MM.1S (cell line): ENCODE measurements at regions not wholly inside any gene's neighbourhood (a gene's known extent, or its start where the extent isn't known, plus 50 kb on each side); places are given as distances from the start of the nearest gene placed in this dataset.

Source experiments
- DNase-seq: peaks from one replicate; pipeline ENCODE4 v3.0.0-alpha.2; 2015
- H2AFZ ChIP-seq: fragments of 300-600 bp; sonication (generic); 2 replicates; pipeline ENCODE4 v1.6.0; 2016; ENCODE audit warnings: antibody characterized with exemption, low read length
- H3F3A ChIP-seq: fragments of 300-600 bp; sonication (generic); 2 replicates; pipeline ENCODE4 v1.6.1; 2016; ENCODE audit warnings: mild to moderate bottlenecking, antibody characterized with exemption, low read length, moderate library complexity, mixed read lengths; ENCODE audit not compliant: insufficient read depth
- H3K27ac ChIP-seq: fragments of 300-600 bp; sonication (generic); 2 replicates; pipeline ENCODE4 v1.5.1; 2016; ENCODE audit warnings: mild to moderate bottlenecking, low read length
- H3K27me3 ChIP-seq: fragments of 300-600 bp; sonication (generic); replicated peaks from 2 replicates; pipeline ENCODE4 v1.6.0; 2016; ENCODE audit warnings: low read length; ENCODE audit not compliant: insufficient read depth
- H3K36me3 ChIP-seq: fragments of 300-600 bp; sonication (generic); replicated peaks from 2 replicates; pipeline ENCODE4 v1.6.1; 2016; ENCODE audit warnings: mild to moderate bottlenecking, low read length, mixed read lengths; ENCODE audit not compliant: insufficient read depth
- H3K4me1 ChIP-seq: fragments of 300-600 bp; sonication (generic); 2 replicates; pipeline ENCODE4 v1.6.1; 2016; ENCODE audit warnings: low read length, mixed read lengths
- H3K4me2 ChIP-seq: fragments of 300-600 bp; sonication (generic); 2 replicates; pipeline ENCODE4 v1.6.0; 2016; ENCODE audit warnings: low read depth, low read length
- H3K4me3 ChIP-seq: fragments of 300-600 bp; sonication (generic); 2 replicates; pipeline ENCODE4 v1.5.1; 2016; ENCODE audit warnings: low read length, mixed read lengths
- H3K79me2 ChIP-seq: fragments of 300-600 bp; sonication (generic); 2 replicates; pipeline ENCODE4 v1.6.1; 2016; ENCODE audit warnings: mixed run types, low read length, mixed read lengths
- H3K9ac ChIP-seq: fragments of 300-600 bp; sonication (generic); 2 replicates; pipeline ENCODE4 v1.6.1; 2016; ENCODE audit warnings: low read length, mixed read lengths
- H3K9me2 ChIP-seq: fragments of 300-600 bp; sonication (generic); replicated peaks from 2 replicates; pipeline ENCODE4 v1.6.1; 2016; ENCODE audit warnings: mild to moderate bottlenecking, low read length, mixed read lengths; ENCODE audit not compliant: insufficient read depth
- H3K9me3 ChIP-seq: fragments of 300-600 bp; sonication (generic); replicated peaks from 2 replicates; pipeline ENCODE4 v1.6.1; 2016; ENCODE audit warnings: mild to moderate bottlenecking, low read length, mixed read lengths; ENCODE audit not compliant: insufficient read depth
- H4K20me1 ChIP-seq: fragments of 300-600 bp; sonication (generic); 2 replicates; pipeline ENCODE4 v1.6.1; 2016; ENCODE audit warnings: mild to moderate bottlenecking, low read length, moderate library complexity, mixed read lengths; ENCODE audit not compliant: insufficient read depth
- CTCF ChIP-seq: fragments of 300-600 bp; sonication (generic); IDR thresholded peaks from 2 replicates; pipeline ENCODE4 v1.5.1; 2016; ENCODE audit warnings: antibody characterized with exemption, low read length, mixed read lengths
- EZH2 ChIP-seq: fragments of 300-600 bp; sonication (generic); optimal IDR thresholded peaks from 2 replicates; pipeline ENCODE3; 2017; ENCODE audit warnings: low read depth, mild to moderate bottlenecking, antibody characterized with exemption, low read length, mixed read lengths
- EZH2phosphoT487 ChIP-seq: fragments of 300-600 bp; sonication (generic); IDR thresholded peaks from 2 replicates; pipeline ENCODE4 v1.6.1; 2018; ENCODE audit warnings: antibody characterized with exemption, low read length

GRCh38 chr12:61530456-61530855 lies 729.7 kb upstream of the USP15 start:
- no peaks in the 10 kb centered on the region for H3K9me2 ChIP-seq
- H3K4me3 ChIP-seq: no peak overlapping the region
- H3K79me2 ChIP-seq: no peaks in the 10 kb centered on the region
- H3K4me2 ChIP-seq: no peak overlapping the region
- H3K9ac ChIP-seq: no peak overlapping the region
- H3K27ac ChIP-seq: no peak overlapping the region
- no peaks in the 10 kb centered on the region for H4K20me1 ChIP-seq
- TF ChIP-seq CTCF (no peak), EZH2 (no peak), EZH2phosphoT487 (no peak)
- H2AFZ ChIP-seq: no peak overlapping the region
- H3K27me3 ChIP-seq: no peaks in the 10 kb centered on the region
- H3K4me1 ChIP-seq: no peaks in the 10 kb centered on the region
- H3F3A ChIP-seq: no peaks in the 10 kb centered on the region
- no peaks in the 10 kb centered on the region for H3K9me3 ChIP-seq
- no peaks in the 10 kb centered on the region for H3K36me3 ChIP-seq
- no peak for DNase-seq

- no peaks in the 10 kb centered on the region for H3K9me3 ChIP-seq
- H3K9ac ChIP-seq: no peak overlapping the region
Measured at GRCh38 chr12:61531195-61531594, 729.0 kb upstream of the USP15 start.

DNA sequence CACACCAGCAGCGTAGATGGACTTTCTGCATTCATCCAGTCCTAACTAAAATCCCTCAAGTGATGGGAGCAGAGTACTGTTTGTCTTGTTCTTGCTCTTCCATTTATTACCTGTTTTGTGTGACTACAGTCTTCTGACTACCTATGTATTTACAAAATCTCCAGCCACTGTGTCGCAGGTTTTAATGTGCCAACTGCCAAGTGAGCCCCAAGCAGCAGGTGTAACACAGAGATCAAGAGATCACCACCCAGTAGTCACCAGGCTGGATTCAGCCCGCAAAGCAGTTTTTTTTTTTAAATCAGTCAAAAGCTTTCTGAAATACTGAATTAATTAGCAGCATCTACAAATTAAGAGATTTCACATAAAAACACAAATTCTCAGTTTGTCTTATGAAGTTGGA lies 724.1 kb upstream of the USP15 start:
- Histone ChIP-seq H2AFZ (no peak overlapping the region), H3K4me3 (no peak overlapping the region), H3K36me3 (no peaks in the 10 kb centered on the region), H3K79me2 (no peaks in the 10 kb centered on the region), H3F3A (no peaks in the 10 kb centered on the region), H3K27ac (no peak overlapping the region), H3K9me2 (no peaks in the 10 kb centered on the region), H3K9ac (no peak overlapping the region), H3K27me3 (no peaks in the 10 kb centered on the region), H4K20me1 (no peaks in the 10 kb centered on the region), H3K9me3 (no peaks in the 10 kb centered on the region), H3K4me1 (no peaks in the 10 kb centered on the region), H3K4me2 (no peak overlapping the region)
- DNase-seq: no peak
- TF ChIP-seq EZH2phosphoT487 (no peak), CTCF (no peak), EZH2 (no peak)

More at GRCh38 chr12:61531195-61531594, 729.0 kb upstream of the USP15 start:
- no peak overlapping the region for H2AFZ ChIP-seq
- H3K4me2 ChIP-seq: no peak overlapping the region
- H3K4me3 ChIP-seq: no peak overlapping the region
- no peak overlapping the region for H3K27ac ChIP-seq
- no peaks in the 10 kb centered on the region for H3F3A ChIP-seq
- no peaks in the 10 kb centered on the region for H3K4me1 ChIP-seq
- H3K9me2 ChIP-seq: no peaks in the 10 kb centered on the region
- no peaks in the 10 kb centered on the region for H4K20me1 ChIP-seq
- H3K27me3 ChIP-seq: no peaks in the 10 kb centered on the region
- no peak for DNase-seq
- H3K79me2 ChIP-seq: no peaks in the 10 kb centered on the region
- TF ChIP-seq EZH2phosphoT487 (no peak), EZH2 (no peak), CTCF (no peak)
- no peaks in the 10 kb centered on the region for H3K36me3 ChIP-seq

DNA sequence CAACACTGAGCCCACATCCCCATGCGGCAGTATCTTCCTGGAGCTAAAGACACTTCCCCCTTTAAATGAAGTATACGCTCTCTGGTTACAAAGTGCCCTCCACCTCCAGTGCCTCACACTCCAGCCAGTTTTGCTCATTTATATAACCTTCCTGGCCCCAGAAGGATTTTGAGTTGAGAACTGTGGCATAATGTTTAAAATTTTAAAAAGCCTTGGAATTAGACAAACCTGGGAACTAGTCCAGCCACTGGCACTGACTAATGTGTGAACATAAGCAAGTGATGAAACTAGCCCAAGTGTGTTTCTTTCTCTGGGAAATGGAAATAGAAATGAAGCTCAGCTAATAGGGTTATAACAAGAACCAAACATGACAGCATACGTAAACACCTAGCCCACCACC lies 723.7 kb upstream of the USP15 start:
- Histone ChIP-seq H3K4me2 (no peak overlapping the region), H3K36me3 (no peaks in the 10 kb centered on the region), H3K79me2 (no peaks in the 10 kb centered on the region), H3K9ac (no peak overlapping the region), H3K4me1 (no peaks in the 10 kb centered on the region), H3K27ac (no peak overlapping the region), H3F3A (no peaks in the 10 kb centered on the region), H2AFZ (no peak overlapping the region), H3K9me3 (no peaks in the 10 kb centered on the region), H3K4me3 (no peak overlapping the region), H4K20me1 (no peaks in the 10 kb centered on the region), H3K27me3 (no peaks in the 10 kb centered on the region), H3K9me2 (no peaks in the 10 kb centered on the region)
- DNase-seq: no peak
- TF ChIP-seq CTCF (no peak), EZH2 (no peak), EZH2phosphoT487 (no peak)
